ENCODE measurements at regions not wholly inside any gene's neighbourhood (a gene's known extent, or its start where the extent isn't known, plus 50 kb on each side); places are given as distances from the start of the nearest gene placed in this dataset.

DNA sequence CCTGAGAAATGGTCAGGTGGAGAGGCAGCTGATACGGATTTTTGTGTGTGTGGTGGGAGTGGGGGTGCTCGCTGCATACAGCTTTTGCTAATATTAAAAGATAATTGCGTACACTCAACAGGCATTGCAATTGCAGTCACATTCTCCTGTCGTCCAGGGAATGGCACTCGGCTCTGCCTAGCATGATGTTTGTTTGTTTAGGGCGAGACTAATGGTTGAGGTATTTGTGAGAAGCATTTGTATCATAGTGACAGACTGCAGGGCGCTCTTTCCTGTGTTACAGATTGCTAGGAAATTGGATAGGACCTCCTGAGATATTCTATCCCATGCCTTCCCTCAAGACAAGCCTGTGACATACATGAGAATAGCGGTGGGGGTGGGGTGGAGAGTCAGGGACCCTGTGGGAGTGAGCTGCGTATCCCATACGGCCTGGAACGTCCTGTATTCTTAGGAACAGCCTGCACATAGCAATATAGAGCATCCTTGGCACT lies 207.4 kb downstream of the SOX4 start:
- ChIA-PET CTCF (interaction anchor here (0.5 kb wide), 1 partner anchor 598 kb away, joined by 3 read pairs; no protein-coding TSS in a partner anchor), POLR2A (ENCODE audit: low non-redundant PET) (no interaction called here)
- H3K27ac ChIP-seq, result no peak overlapping the region
- no peak for DNase-seq (ENCODE audit: low spot score)
- TF ChIP-seq, protein P1, sequence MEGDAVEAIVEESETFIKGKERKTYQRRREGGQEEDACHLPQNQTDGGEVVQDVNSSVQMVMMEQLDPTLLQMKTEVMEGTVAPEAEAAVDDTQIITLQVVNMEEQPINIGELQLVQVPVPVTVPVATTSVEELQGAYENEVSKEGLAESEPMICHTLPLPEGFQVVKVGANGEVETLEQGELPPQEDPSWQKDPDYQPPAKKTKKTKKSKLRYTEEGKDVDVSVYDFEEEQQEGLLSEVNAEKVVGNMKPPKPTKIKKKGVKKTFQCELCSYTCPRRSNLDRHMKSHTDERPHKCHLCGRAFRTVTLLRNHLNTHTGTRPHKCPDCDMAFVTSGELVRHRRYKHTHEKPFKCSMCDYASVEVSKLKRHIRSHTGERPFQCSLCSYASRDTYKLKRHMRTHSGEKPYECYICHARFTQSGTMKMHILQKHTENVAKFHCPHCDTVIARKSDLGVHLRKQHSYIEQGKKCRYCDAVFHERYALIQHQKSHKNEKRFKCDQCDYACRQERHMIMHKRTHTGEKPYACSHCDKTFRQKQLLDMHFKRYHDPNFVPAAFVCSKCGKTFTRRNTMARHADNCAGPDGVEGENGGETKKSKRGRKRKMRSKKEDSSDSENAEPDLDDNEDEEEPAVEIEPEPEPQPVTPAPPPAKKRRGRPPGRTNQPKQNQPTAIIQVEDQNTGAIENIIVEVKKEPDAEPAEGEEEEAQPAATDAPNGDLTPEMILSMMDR (conservative IDR thresholded peaks at IDR 0.05; ENCODE audit: low read depth), result no peak

DNA sequence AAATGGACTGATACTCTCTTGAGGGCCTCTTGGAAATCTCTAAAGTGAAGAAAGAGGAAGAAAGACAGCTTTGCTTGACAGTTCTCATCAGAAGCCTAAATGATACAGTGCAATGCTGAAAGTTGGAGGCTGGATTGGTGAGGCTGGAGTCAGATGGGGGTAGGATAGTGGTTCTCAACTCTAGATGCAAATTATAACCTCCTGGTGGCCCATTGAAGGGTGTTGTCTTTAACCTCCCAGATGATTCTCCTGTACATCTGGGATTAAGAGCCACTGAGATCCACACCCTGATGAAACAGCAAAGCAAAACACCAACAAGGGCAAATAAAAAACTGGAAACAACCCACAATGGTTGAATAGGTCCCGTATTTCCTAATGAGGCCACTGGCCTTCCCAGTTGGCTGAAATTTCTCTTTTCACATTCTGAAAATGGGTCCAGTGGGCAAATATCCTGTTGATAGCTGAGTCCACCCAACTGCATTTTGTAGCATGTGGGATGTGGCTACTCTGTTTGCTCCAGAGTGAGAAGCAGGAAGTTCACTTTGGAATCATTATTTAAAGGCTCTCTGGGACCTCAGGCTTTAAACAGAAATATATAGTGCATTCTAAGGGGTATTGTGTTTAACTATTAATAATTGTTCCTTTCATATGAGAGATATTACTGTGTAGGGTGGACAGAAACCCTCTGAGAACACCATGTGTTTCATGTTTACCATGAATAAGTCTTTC lies 208.1 kb downstream of the SOX4 start:
- no peak overlapping the region for H3K27ac ChIP-seq
- DNase-seq (ENCODE audit: low spot score), result no peak
- TF ChIP-seq, protein P1 (conservative IDR thresholded peaks at IDR 0.05; ENCODE audit: low read depth), result no peak
- ChIA-PET CTCF (interaction anchor here (0.5 kb wide), 1 partner anchor 597 kb away, joined by 3 read pairs; no protein-coding TSS in a partner anchor), POLR2A (ENCODE audit: low non-redundant PET) (no interaction called here)

DNA sequence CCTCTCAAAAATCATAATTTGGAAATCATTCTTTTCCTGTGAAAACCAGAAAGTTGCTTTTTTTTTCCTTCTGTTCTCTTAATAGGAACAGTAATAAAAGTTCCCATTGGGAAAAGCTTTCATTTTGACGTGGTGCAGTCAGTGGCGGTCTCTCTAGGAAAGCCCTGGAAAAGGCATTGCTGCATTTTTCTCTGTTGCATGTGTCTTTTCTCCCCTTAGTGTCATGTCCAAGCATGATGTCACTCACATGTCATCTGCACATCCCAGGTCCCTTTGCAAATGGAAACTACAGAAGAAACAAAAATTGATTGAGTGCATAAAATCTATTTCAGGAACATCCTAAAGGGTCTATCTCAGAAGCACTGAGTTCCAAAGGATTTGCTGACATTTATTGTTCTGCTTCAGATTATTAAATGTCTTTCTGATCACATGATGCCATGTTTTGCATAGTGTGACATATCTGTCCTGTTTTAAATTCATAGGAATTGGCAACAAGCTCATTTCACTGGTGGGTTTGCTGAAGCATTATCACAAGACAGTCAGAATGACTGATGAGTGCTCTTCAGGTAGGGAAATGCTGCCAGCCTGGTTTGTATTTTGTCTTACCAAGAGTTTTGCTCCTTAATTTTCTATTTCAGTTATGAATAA lies 208.7 kb downstream of the SOX4 start:
- TF ChIP-seq, protein P1 (conservative IDR thresholded peaks at IDR 0.05; ENCODE audit: low read depth), result no peak
- H3K27ac ChIP-seq, result no peak overlapping the region
- ChIA-PET POLR2A (ENCODE audit: low non-redundant PET) (no interaction called here), CTCF (no interaction called here)
- DNase-seq (ENCODE audit: low spot score), result no peak

DNA sequence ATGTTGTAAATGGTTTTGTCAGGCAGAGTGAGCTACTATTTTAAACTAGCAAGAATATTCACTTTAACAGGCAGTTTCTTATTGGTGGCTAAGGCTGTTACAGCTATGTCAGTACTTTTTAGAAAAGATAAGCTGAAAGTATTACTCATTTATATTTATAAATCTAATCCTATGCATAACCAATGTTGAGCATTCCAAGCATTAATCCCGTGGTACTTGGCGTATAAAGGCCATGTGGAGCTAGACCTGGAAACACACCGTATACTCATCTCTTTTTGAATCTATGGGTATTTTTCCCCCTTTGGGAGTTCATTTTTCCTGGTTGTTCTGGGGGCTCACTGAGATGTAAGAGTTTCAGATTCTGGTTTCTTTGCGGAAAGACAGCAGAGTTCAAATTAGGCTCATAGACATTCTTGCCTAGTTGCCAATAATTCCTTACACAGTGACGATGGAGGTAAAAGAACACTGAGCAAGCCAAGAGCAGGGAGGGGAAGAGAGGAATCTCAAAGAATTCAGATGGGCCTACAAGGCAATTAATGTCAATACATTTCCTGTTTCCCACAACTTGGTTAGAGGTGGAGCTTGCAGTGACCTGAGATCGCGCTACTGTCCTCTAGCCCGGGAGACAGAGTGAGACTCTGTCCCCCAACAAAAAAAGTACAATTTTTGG lies 211.5 kb downstream of the SOX4 start:
- ChIA-PET POLR2A (ENCODE audit: low non-redundant PET) (no interaction called here), CTCF (interaction anchor here (0.6 kb wide), 1 partner anchor 1832 kb away, joined by 4 read pairs; no protein-coding TSS in a partner anchor)
- TF ChIP-seq, protein P1 (conservative IDR thresholded peaks at IDR 0.05; ENCODE audit: low read depth), result no peak
- no peak overlapping the region for H3K27ac ChIP-seq
- DNase-seq (ENCODE audit: low spot score), result no peak

DNA sequence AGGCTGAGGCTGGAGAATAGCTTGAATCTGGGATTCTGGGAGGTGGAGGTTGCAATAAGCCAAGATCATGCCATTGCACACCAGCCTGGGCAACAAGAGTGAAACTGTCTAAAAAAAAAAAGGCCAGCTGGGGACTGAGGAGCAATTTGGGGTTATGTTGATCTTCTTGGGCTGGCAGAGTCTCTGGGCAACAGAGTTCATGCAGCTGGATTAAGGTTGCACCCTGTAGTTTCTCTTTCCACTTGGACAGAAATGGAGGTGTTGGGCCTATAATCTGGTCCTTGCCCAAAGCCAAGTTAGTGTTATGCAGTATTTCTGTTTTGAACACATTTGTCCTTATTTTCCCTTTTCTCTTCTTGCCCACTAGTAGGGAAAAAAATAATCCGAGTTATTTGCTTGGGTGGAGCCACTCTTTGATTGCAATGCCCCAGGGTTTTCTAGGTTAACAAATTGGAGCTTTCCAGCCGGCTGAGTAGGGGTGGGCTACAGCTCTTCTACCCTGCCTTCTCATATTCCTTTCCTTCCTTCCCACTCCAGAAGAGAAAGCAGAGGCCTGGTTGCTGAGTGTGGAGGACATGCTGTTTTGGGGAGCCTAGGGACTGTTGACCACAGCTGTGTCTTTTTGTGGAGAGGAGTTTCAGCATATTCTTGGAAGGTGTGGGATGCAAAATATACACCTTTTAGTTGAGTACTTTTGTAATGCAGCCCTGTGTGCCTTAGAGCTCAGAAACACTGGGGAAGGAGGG lies 213.9 kb downstream of the SOX4 start:
- TF ChIP-seq, protein P1 (conservative IDR thresholded peaks at IDR 0.05; ENCODE audit: low read depth), result no peak
- peak overlapping the region; percentile 62 for H3K27ac ChIP-seq
- CTCF ChIA-PET, result no interaction called here
- no peak for DNase-seq (ENCODE audit: low spot score)
- POLR2A ChIA-PET (ENCODE audit: low non-redundant PET), result interaction anchor here (0.9 kb wide), 1 partner anchor 211 kb away, joined by 6 read pairs; no protein-coding TSS in a partner anchor

DNA sequence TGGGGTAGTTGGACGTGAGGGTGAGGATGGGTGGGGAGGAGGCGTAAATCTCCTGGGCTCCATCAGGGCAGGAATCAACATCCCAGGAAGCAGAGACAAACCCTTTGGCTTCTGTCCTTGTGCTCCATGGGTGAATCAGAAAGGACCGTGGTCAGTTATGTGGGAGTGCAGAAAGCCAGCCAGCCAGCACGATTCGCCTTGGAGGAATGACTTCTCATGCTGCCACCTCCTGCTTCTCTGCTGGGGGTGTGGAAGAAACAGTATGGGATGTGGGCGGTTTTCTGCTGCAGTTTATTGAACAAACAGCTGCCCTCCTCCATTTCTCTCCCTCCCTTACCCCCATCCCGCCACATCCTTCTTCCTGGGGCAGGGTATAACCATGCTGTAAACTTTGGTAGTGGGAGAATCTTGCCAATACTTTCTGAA lies 214.5 kb downstream of the SOX4 start:
- H3K27ac ChIP-seq, result peak overlapping the region; percentile 62
- TF ChIP-seq, protein P1 (conservative IDR thresholded peaks at IDR 0.05; ENCODE audit: low read depth), result no peak
- DNase-seq (ENCODE audit: low spot score), result no peak
- POLR2A ChIA-PET (ENCODE audit: low non-redundant PET), result interaction anchor here (0.9 kb wide), 1 partner anchor 212 kb away, joined by 6 read pairs; no protein-coding TSS in a partner anchor
- CTCF ChIA-PET, result no interaction called here

Data from RWPE1 (cell line).